Activated naive CD4-positive, alpha-beta T cell treated with anti-CD3 and anti-CD28 coated beads, Interleukin-2, amount 10 ng/mL, durations not matched to agents 7 days and 5 days (primary cell): ENCODE measurements at regions not wholly inside any gene's neighbourhood (a gene's known extent, or its start where the extent isn't known, plus 50 kb on each side); places are given as distances from the start of the nearest gene placed in this dataset.
A peak's percentile ranks its signal among the peaks of the same experiment; 100 is the strongest.
"Not testable (repeated sequence)": the region's sequence is repeated elsewhere in the genome, so short reads cannot be mapped to it uniquely, and the experiment has no call there.

Source experiments
- CTCF ChIA-PET: fragments of 350-600 bp; sonication (Branson Sonifier 250); formaldehyde crosslinking; loops from one replicate; lab custom pipeline; 2021; ENCODE audit warnings: antibody characterized with exemption; lab: Charles Lee
- DNase-seq: peaks from one replicate; pipeline ENCODE4 v3.0.0-alpha.2; 2020
- H3K27ac Mint-ChIP-seq: one replicate; pipeline ENCODE4 v1.8.0; 2021; ENCODE audit warnings: mild to moderate bottlenecking, moderate library complexity, mixed read lengths
- H3K27me3 Mint-ChIP-seq: one replicate; pipeline ENCODE4 v1.8.0; 2021; ENCODE audit warnings: mild to moderate bottlenecking, mixed read lengths
- H3K36me3 Mint-ChIP-seq: one replicate; pipeline ENCODE4 v1.8.0; 2021; ENCODE audit warnings: mixed read lengths
- H3K4me1 Mint-ChIP-seq: one replicate; pipeline ENCODE4 v1.8.0; 2021; ENCODE audit warnings: mixed read lengths
- H3K4me3 Mint-ChIP-seq: one replicate; pipeline ENCODE4 v1.8.0; 2021; ENCODE audit warnings: mild to moderate bottlenecking, moderate library complexity, mixed read lengths
- H3K9me3 Mint-ChIP-seq: one replicate; pipeline ENCODE4 v1.8.0; 2021; ENCODE audit warnings: mixed read lengths

- Mint-ChIP-seq H3K27me3 (peaks cover 8% of the 10 kb centered on the region), H3K9me3 (peaks cover 10% of the 10 kb centered on the region), H3K4me3 (no peak overlapping the region), H3K36me3 (peaks cover 7% of the 10 kb centered on the region), H3K27ac (no peak overlapping the region), H3K4me1 (peaks cover 54% of the 10 kb centered on the region)
- no peak for DNase-seq
- CTCF ChIA-PET, result no interaction called here
These were observed 83.7 kb upstream of the KDM7A start for GRCh38 chr7:140260352-140261104.

- DNase-seq, CTCF ChIA-PET, H3K27ac Mint-ChIP-seq, H3K4me3 Mint-ChIP-seq, H3K27me3 Mint-ChIP-seq, H3K9me3 Mint-ChIP-seq, H3K36me3 Mint-ChIP-seq: not testable (repeated sequence)
- peaks cover 48% of the 10 kb centered on the region for H3K4me1 Mint-ChIP-seq
These were observed 80.5 kb upstream of the KDM7A start for GRCh38 chr7:140257278-140257677.

- not testable (repeated sequence) for DNase-seq, H3K27me3 Mint-ChIP-seq, H3K27ac Mint-ChIP-seq, H3K36me3 Mint-ChIP-seq, H3K4me3 Mint-ChIP-seq, H3K9me3 Mint-ChIP-seq
- CTCF ChIA-PET, result interaction anchor here (1.3 kb wide), 1 partner anchor 9 kb away, joined by 3 read pairs; no protein-coding TSS in a partner anchor
- peaks cover 34% of the 10 kb centered on the region for H3K4me1 Mint-ChIP-seq
These were observed 78.2 kb upstream of the KDM7A start for GRCh38 chr7:140254976-140255375.

- CTCF ChIA-PET, result no interaction called here
- Mint-ChIP-seq H3K36me3 (no peaks in the 10 kb centered on the region), H3K9me3 (no peaks in the 10 kb centered on the region)
These were observed 72.4 kb upstream of the KDM7A start for GRCh38 chr7:140249036-140249806.

GRCh38 chr7:140247559-140247958, 70.8 kb upstream of the KDM7A start:
- no peaks in the 10 kb centered on the region for H3K27me3 Mint-ChIP-seq
- H3K36me3 Mint-ChIP-seq, result no peaks in the 10 kb centered on the region
- H3K4me3 Mint-ChIP-seq, result no peak overlapping the region
- H3K9me3 Mint-ChIP-seq, result no peaks in the 10 kb centered on the region
- DNase-seq, result no peak
- H3K27ac Mint-ChIP-seq, result no peak overlapping the region
- CTCF ChIA-PET, result no interaction called here
- peaks cover 15% of the 10 kb centered on the region for H3K4me1 Mint-ChIP-seq

More at GRCh38 chr7:140249036-140249806, 72.4 kb upstream of the KDM7A start:
- Mint-ChIP-seq H3K4me3 (no peak overlapping the region), H3K4me1 (peaks cover 23% of the 10 kb centered on the region), H3K27me3 (no peaks in the 10 kb centered on the region), H3K27ac (no peak overlapping the region)
- DNase-seq, result no peak

- H3K36me3 Mint-ChIP-seq, result no peaks in the 10 kb centered on the region
These were observed 68.9 kb upstream of the KDM7A start for GRCh38 chr7:140245611-140246105.

GRCh38 chr7:140242057-140243031, 65.6 kb upstream of the KDM7A start:
- Mint-ChIP-seq H3K4me1 (peaks cover 19% of the 10 kb centered on the region), H3K36me3 (no peaks in the 10 kb centered on the region), H3K27ac (no peak overlapping the region), H3K9me3 (no peaks in the 10 kb centered on the region), H3K27me3 (no peaks in the 10 kb centered on the region), H3K4me3 (no peak overlapping the region)
- no peak for DNase-seq
- CTCF ChIA-PET, result interaction anchor here (0.8 to 1.5 kb wide), 4 partner anchors 11 to 84 kb away, joined by 3 to 6 read pairs (median 4); no protein-coding TSS in a partner anchor

More at GRCh38 chr7:140245611-140246105, 68.9 kb upstream of the KDM7A start:
- Mint-ChIP-seq H3K9me3 (no peaks in the 10 kb centered on the region), H3K27me3 (no peaks in the 10 kb centered on the region), H3K4me1 (peaks cover 17% of the 10 kb centered on the region), H3K4me3 (no peak overlapping the region), H3K27ac (no peak overlapping the region)
- CTCF ChIA-PET, result no interaction called here
- DNase-seq, result no peak

GRCh38 chr7:140239653-140239935, 62.8 kb upstream of the KDM7A start:
- Mint-ChIP-seq H3K9me3 (no peaks in the 10 kb centered on the region), H3K27ac (no peak overlapping the region), H3K27me3 (no peaks in the 10 kb centered on the region), H3K4me3 (no peak overlapping the region), H3K4me1 (peaks cover 19% of the 10 kb centered on the region), H3K36me3 (no peaks in the 10 kb centered on the region)
- CTCF ChIA-PET, result no interaction called here
- peak; percentile 34 for DNase-seq

GRCh38 chr7:140238778-140239652, 62.2 kb upstream of the KDM7A start:
- CTCF ChIA-PET, result interaction anchor here (1.6 kb wide), 1 partner anchor 62 kb away, joined by 3 read pairs; no protein-coding TSS in a partner anchor
- H3K4me1 Mint-ChIP-seq, result peaks cover 19% of the 10 kb centered on the region
- H3K4me3 Mint-ChIP-seq, result no peak overlapping the region

GRCh38 chr7:140237390-140237789, 60.6 kb upstream of the KDM7A start:
- Mint-ChIP-seq H3K27ac (no peak overlapping the region), H3K27me3 (no peaks in the 10 kb centered on the region), H3K4me1 (peaks cover 21% of the 10 kb centered on the region), H3K36me3 (no peaks in the 10 kb centered on the region), H3K9me3 (no peaks in the 10 kb centered on the region), H3K4me3 (no peak overlapping the region)
- no peak for DNase-seq
- CTCF ChIA-PET, result interaction anchor here (1.6 kb wide), 1 partner anchor 60 kb away, joined by 3 read pairs; no protein-coding TSS in a partner anchor

More at GRCh38 chr7:140238778-140239652, 62.2 kb upstream of the KDM7A start:
- DNase-seq, result no peak
- no peaks in the 10 kb centered on the region for H3K27me3 Mint-ChIP-seq
- no peak overlapping the region for H3K27ac Mint-ChIP-seq
- H3K9me3 Mint-ChIP-seq, result no peaks in the 10 kb centered on the region
- H3K36me3 Mint-ChIP-seq, result no peaks in the 10 kb centered on the region

GRCh38 chr7:140236626-140237025, 59.8 kb upstream of the KDM7A start:
- Mint-ChIP-seq H3K27ac (no peak overlapping the region), H3K36me3 (peaks cover 5% of the 10 kb centered on the region), H3K9me3 (no peaks in the 10 kb centered on the region), H3K4me3 (no peak overlapping the region), H3K27me3 (no peaks in the 10 kb centered on the region), H3K4me1 (peaks cover 22% of the 10 kb centered on the region)
- no peak for DNase-seq
- CTCF ChIA-PET, result no interaction called here

GRCh38 chr7:140235114-140235513, 58.3 kb upstream of the KDM7A start:
- H3K9me3 Mint-ChIP-seq, result no peaks in the 10 kb centered on the region
- DNase-seq, result no peak
- H3K27me3 Mint-ChIP-seq, result no peaks in the 10 kb centered on the region
- peaks cover 30% of the 10 kb centered on the region for H3K4me1 Mint-ChIP-seq
- CTCF ChIA-PET, result interaction anchor here (0.7 kb wide), 1 partner anchor 451 kb away, joined by 3 read pairs; no protein-coding TSS in a partner anchor
- H3K4me3 Mint-ChIP-seq, result no peak overlapping the region
- no peak overlapping the region for H3K27ac Mint-ChIP-seq
- peaks cover 5% of the 10 kb centered on the region for H3K36me3 Mint-ChIP-seq
